Adrenal gland (tissue), 9 donors: ENCODE measurements at regions not wholly inside any gene's neighbourhood (a gene's known extent, or its start where the extent isn't known, plus 50 kb on each side); places are given as distances from the start of the nearest gene placed in this dataset.

ENCODE experiments used
- DNase-seq, 7 donors: peaks; one replicate each; pipeline ENCODE4 v3.0.0-alpha.2; 2019 to 2020
- H3K27ac ChIP-seq, 5 donors: fragments of 200-600 bp; sonication (generic) in 4 of 5; 1 replicate in 3 of 5; 2 replicates in 2 of 5; pipeline versions ENCODE4 v1.5.1 to v1.8.0; 2016 to 2020; ENCODE audit warnings: mild to moderate bottlenecking in 1 of 5
- H3K27me3 ChIP-seq: fragments of 200-600 bp; 2 replicates; pipeline ENCODE4 v1.8.0; 2021
- H3K36me3 ChIP-seq, 2 donors: fragments of 200-600 bp; replicated peaks in 1 of 2; 1 replicate in 1 of 2; 2 replicates in 1 of 2; pipeline versions ENCODE4 v1.5.1 to v1.8.0; 2018 to 2022
- H3K4me1 ChIP-seq, 2 donors: fragments of 200-600 bp; replicated peaks in 1 of 2; 1 replicate in 1 of 2; 2 replicates in 1 of 2; pipeline versions ENCODE4 v1.5.1 to v1.8.0; 2018 to 2021
- H3K4me3 ChIP-seq, 4 donors: fragments of 200-600 bp; sonication (generic) in 3 of 4; one replicate each; pipeline ENCODE4 v1.5.1; 2016 to 2018
- H3K9me3 ChIP-seq, 3 donors: fragments of 200-600 bp; sonication (generic) in 1 of 3; replicated peaks in 1 of 3; 1 replicate in 2 of 3; 2 replicates in 1 of 3; pipeline versions ENCODE4 v1.5.1 to v1.8.0; 2016 to 2021
- POLR2A ChIP-seq, 2 donors: fragments of 450-650 bp; IDR thresholded peaks; one replicate each; pipeline ENCODE4 v1.6.1; 2017; ENCODE audit warnings: antibody characterized with exemption in 2 of 2, mild to moderate bottlenecking in 2 of 2, moderate library complexity in 1 of 2
- WGBS, 4 donors: extraction: QIAGEN DNeasy Blood & Tissue Kit in 2 of 4; methylation state at CpG; one replicate each; pipeline versions ENCODE4 v1.1.5 to v1.1.7; 2013 to 2017; 5-methylcytosine and 5-hydroxymethylcytosine counted together
- intact Hi-C, 2 donors: fragments of 100-400 bp; cut with DNase I; formaldehyde crosslinking; loops; one replicate each; pipeline versions ENCODE4 v1.14.1 to v1.15.0; 2022 to 2023
- TF ChIP-seq, protein P1 (sequence below), 6 experiments: fragments of 450-650 bp in 4 of 6; fragments of 200-600 bp in 2 of 6; sonication (generic) in 1 of 6; IDR thresholded peaks; 1 replicate in 5 of 6; 2 replicates in 1 of 6; pipeline versions ENCODE4 v1.5.1 to v1.8.0; 2016 to 2021; ENCODE audit warnings: antibody characterized with exemption in 6 of 6, mild to moderate bottlenecking in 2 of 6, moderate library complexity in 1 of 6
- donor health status: healthy with polysubstance abuse.
- donor health status: Bipolar disorder and iron deficiency.
- donor health status: DM: yes; HTN: yes; CAD: no.
- donor health status: DM: no; HTN: no; CAD: no.
- donor health status: DM: no; HTN: no; CAD: no.

DNA sequence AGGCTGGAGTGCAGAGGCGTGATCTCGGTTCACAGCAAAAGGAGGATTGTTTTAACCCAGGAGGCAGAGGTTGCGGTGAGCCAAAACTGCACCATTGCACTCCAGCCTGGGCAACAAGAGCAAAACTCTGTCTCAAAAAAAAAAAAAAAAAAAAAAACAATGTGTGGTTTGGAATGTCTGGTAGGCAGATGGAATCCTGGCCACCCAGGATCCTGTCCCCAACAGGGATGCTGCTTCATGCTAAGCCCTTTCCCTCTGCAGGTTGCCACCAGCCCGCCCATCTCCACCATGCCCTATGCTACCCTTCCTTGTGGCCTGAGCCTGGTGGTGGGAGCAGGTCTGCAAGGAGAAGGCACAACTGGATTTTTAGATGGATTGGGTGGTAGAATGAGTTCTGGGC, 129.7 kb upstream of the HAND1 start:
- Histone ChIP-seq H3K4me3 (no peak overlapping the region), H3K27ac (no peak overlapping the region), H3K27me3 (peaks cover 31% of the 10 kb centered on the region), H3K9me3 (no peaks in the 10 kb centered on the region), H3K4me1 (peaks cover 10 to 19% of the 10 kb centered on the region in 2 donors), H3K36me3 (no peaks in the 10 kb centered on the region)
- intact Hi-C loops = loop anchor here (5.0 kb wide), 1 partner anchor 140 kb away; no protein-coding TSS in a partner anchor
- 87 to 96% (median 93%) methylated on average over 4 of the region's 4 CpGs for WGBS, 4 donors
- DNase-seq = no peak
- TF ChIP-seq POLR2A (IDR thresholded peaks at IDR 0.05) = no peak

- no peaks in the 10 kb centered on the region for H3K36me3 ChIP-seq
- intact Hi-C loops = loop anchor here (5.0 kb wide), 1 partner anchor 139 kb away; no protein-coding TSS in a partner anchor
- no peak overlapping the region for H3K27ac ChIP-seq
- DNase-seq = no peak
- peaks cover 10 to 17% of the 10 kb centered on the region in 2 donors for H3K4me1 ChIP-seq
- H3K4me3 ChIP-seq = no peak overlapping the region
- WGBS, 4 donors = 78 to 83% (median 80%) methylated on average over 4 of the region's 4 CpGs
- no peaks in the 10 kb centered on the region for H3K9me3 ChIP-seq
- TF ChIP-seq POLR2A (IDR thresholded peaks at IDR 0.05) = no peak
- TF ChIP-seq, protein P1, sequence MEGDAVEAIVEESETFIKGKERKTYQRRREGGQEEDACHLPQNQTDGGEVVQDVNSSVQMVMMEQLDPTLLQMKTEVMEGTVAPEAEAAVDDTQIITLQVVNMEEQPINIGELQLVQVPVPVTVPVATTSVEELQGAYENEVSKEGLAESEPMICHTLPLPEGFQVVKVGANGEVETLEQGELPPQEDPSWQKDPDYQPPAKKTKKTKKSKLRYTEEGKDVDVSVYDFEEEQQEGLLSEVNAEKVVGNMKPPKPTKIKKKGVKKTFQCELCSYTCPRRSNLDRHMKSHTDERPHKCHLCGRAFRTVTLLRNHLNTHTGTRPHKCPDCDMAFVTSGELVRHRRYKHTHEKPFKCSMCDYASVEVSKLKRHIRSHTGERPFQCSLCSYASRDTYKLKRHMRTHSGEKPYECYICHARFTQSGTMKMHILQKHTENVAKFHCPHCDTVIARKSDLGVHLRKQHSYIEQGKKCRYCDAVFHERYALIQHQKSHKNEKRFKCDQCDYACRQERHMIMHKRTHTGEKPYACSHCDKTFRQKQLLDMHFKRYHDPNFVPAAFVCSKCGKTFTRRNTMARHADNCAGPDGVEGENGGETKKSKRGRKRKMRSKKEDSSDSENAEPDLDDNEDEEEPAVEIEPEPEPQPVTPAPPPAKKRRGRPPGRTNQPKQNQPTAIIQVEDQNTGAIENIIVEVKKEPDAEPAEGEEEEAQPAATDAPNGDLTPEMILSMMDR (IDR thresholded peaks at IDR 0.05) = no peak
- peaks cover 29% of the 10 kb centered on the region for H3K27me3 ChIP-seq
These were observed 128.2 kb upstream of the HAND1 start for GRCh38 chr5:154606246-154606645.

- 1 to 7% (median 3%) methylated on average over 10 to 20 of the region's 20 CpGs for WGBS, 4 donors
- no peaks in the 10 kb centered on the region for H3K36me3 ChIP-seq
- H3K4me1 ChIP-seq = peaks cover 0 to 7% of the 10 kb centered on the region in 2 donors
- H3K27me3 ChIP-seq = peaks cover 9% of the 10 kb centered on the region
- peak overlapping the region in 1 of 4 donors; percentile 9 for H3K4me3 ChIP-seq
- H3K9me3 ChIP-seq = no peaks in the 10 kb centered on the region
- no peak overlapping the region for H3K27ac ChIP-seq
- no peak for TF ChIP-seq POLR2A (IDR thresholded peaks at IDR 0.05)
- TF ChIP-seq, protein P1 (IDR thresholded peaks at IDR 0.05) = no peak
- peak; percentile 27 to 74 (median 45) for DNase-seq
- intact Hi-C loops = no loop called here
These were observed 126.1 kb upstream of the HAND1 start for GRCh38 chr5:154603953-154604679.

GRCh38 chr5:154603485-154603884, 125.5 kb upstream of the HAND1 start:
- intact Hi-C loops = no loop called here
- DNase-seq = no peak
- TF ChIP-seq, protein P1 (IDR thresholded peaks at IDR 0.05) = no peak
- no peak for TF ChIP-seq POLR2A (IDR thresholded peaks at IDR 0.05)
- Histone ChIP-seq H3K27ac (no peak overlapping the region), H3K36me3 (no peaks in the 10 kb centered on the region), H3K27me3 (peaks cover 4% of the 10 kb centered on the region), H3K4me3 (no peak overlapping the region), H3K4me1 (peaks cover 0 to 7% of the 10 kb centered on the region in 2 donors), H3K9me3 (no peaks in the 10 kb centered on the region)
- 39 to 52% (median 43%) methylated on average over 1 of the region's 1 CpG for WGBS, 4 donors

DNA sequence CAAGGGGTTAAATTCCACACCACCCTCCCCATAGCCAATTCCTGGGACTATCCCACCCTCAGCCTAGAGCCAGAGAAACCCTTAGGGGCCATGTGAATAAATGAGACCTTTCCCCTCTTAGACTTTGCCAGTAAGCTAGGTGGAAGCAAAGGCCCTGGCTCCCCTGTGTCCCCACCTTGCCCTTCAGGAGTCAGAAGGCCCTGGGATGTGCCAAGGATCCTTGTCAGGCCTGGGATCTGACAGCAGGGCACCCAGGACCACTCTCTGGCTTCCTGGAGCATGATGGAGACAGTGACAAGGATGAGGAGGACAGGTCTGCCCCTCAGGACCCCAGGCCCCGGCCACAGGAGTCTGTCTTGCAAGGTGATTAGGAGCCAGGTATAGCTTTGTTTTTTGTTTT, 125.0 kb upstream of the HAND1 start:
- DNase-seq = no peak
- Histone ChIP-seq H3K27me3 (peaks cover 4% of the 10 kb centered on the region), H3K9me3 (no peaks in the 10 kb centered on the region), H3K27ac (no peak overlapping the region), H3K36me3 (no peaks in the 10 kb centered on the region), H3K4me1 (peaks cover 0 to 7% of the 10 kb centered on the region in 2 donors), H3K4me3 (no peak overlapping the region)
- intact Hi-C loops = no loop called here
- WGBS, 4 donors = 56 to 94% (median 92%) methylated on average over 1 of the region's 1 CpG; no CpG with 5 or more reads in 1 of the 4 donors
- TF ChIP-seq, protein P1 (IDR thresholded peaks at IDR 0.05) = no peak
- TF ChIP-seq POLR2A (IDR thresholded peaks at IDR 0.05) = no peak
